T-cell (primary cell): ENCODE measurements at regions not wholly inside any gene's neighbourhood (a gene's known extent, or its start where the extent isn't known, plus 50 kb on each side); places are given as distances from the start of the nearest gene placed in this dataset.
"Not testable (repeated sequence)": the region's sequence is repeated elsewhere in the genome, so short reads cannot be mapped to it uniquely, and the experiment has no call there.

Experiments used
- ATAC-seq, 4 experiments: fragments of 200-7000 bp in 3 of 4; fragments of 150-1000 bp in 1 of 4; cut with Tn5 transposase; replicated peaks in 1 of 4; 1 replicate in 3 of 4; 2 replicates in 1 of 4; pipeline ENCODE4 v1.10.0; 2021; ENCODE audit warnings: moderate library complexity in 3 of 4, mild to moderate bottlenecking in 2 of 4, moderate number of reproducible peaks in 1 of 4
- CTCF ChIA-PET, 2 donors: fragments of 300-600 bp; sonication (Branson Sonifier 250); formaldehyde crosslinking; loops; one replicate each; lab custom pipeline; 2022; ENCODE audit warnings: antibody characterized with exemption in 2 of 2; lab: Charles Lee
- POLR2A ChIA-PET, 2 donors: fragments of 300-600 bp; sonication (Branson Sonifier 250); formaldehyde crosslinking; loops; one replicate each; lab custom pipeline; 2022; ENCODE audit warnings: antibody characterized with exemption in 2 of 2; lab: Charles Lee
- DNase-seq, 35 experiments: peaks; one replicate each; pipeline versions ENCODE4 v3.0.0 to v3.0.0-alpha.2; 2013 to 2023
- H3K27ac ChIP-seq: one replicate; pipeline ENCODE4 v1.5.1; 2013; ENCODE audit warnings: low read length
- H3K27me3 ChIP-seq, 2 experiments: replicated peaks in 1 of 2; 1 replicate in 1 of 2; 2 replicates in 1 of 2; pipeline versions ENCODE4 v1.6.1 to v1.7.0; 2013; ENCODE audit warnings: low read length in 1 of 2, mixed read lengths in 1 of 2; ENCODE audit not compliant: control insufficient read depth in 2 of 2, insufficient read depth in 2 of 2; ENCODE audit errors: extremely low read depth in 1 of 2
- H3K36me3 ChIP-seq, 2 donors: 1 replicate in 1 of 2; 2 replicates in 1 of 2; pipeline versions ENCODE4 v1.6.1 to v1.7.0; 2013; ENCODE audit warnings: low read length in 1 of 2; ENCODE audit not compliant: control insufficient read depth in 2 of 2, insufficient read depth in 1 of 2; ENCODE audit errors: extremely low read depth in 1 of 2
- H3K4me1 ChIP-seq, 2 experiments: 1 replicate in 1 of 2; 2 replicates in 1 of 2; pipeline versions ENCODE4 v1.6.1 to v1.7.0; 2013; ENCODE audit warnings: low read length in 2 of 2, mixed read lengths in 1 of 2; ENCODE audit not compliant: insufficient read depth in 2 of 2, control insufficient read depth in 1 of 2; ENCODE audit errors: extremely low read depth in 1 of 2
- H3K4me3 ChIP-seq, 2 donors: 1 replicate in 1 of 2; 2 replicates in 1 of 2; pipeline versions ENCODE4 v1.5.1 to v1.7.0; 2013; ENCODE audit warnings: mild to moderate bottlenecking in 2 of 2, low read length in 1 of 2, moderate library complexity in 1 of 2; ENCODE audit not compliant: control insufficient read depth in 1 of 2; ENCODE audit errors: extremely low read depth in 1 of 2
- H3K9me3 ChIP-seq: 2 replicates; pipeline ENCODE4 v1.7.0; 2013
- H3K27ac Mint-ChIP-seq, 2 donors: one replicate each; pipeline ENCODE4 v1.8.0; 2020 to 2021; ENCODE audit warnings: mild to moderate bottlenecking in 2 of 2, mixed read lengths in 2 of 2
- H3K27me3 Mint-ChIP-seq, 2 donors: one replicate each; pipeline ENCODE4 v1.8.0; 2021 to 2022; ENCODE audit warnings: mixed read lengths in 2 of 2
- H3K36me3 Mint-ChIP-seq: one replicate; pipeline ENCODE4 v1.8.0; 2021; ENCODE audit warnings: mixed read lengths
- H3K4me1 Mint-ChIP-seq, 3 donors: one replicate each; pipeline ENCODE4 v1.8.0; 2020 to 2022; ENCODE audit warnings: mixed read lengths in 3 of 3, mild to moderate bottlenecking in 1 of 3
- H3K4me3 Mint-ChIP-seq, 3 donors: one replicate each; pipeline ENCODE4 v1.8.0; 2020 to 2022; ENCODE audit warnings: mild to moderate bottlenecking in 3 of 3, mixed read lengths in 3 of 3, moderate library complexity in 3 of 3
- H3K9me3 Mint-ChIP-seq, 3 donors: one replicate each; pipeline ENCODE4 v1.8.0; 2020 to 2022; ENCODE audit warnings: mixed read lengths in 3 of 3
- WGBS: methylation state at CpG from one replicate; pipeline ENCODE4 v1.1.5; 2013; ENCODE audit warnings: missing lambda C conversion rate; ENCODE audit not compliant: insufficient coverage; 5-methylcytosine and 5-hydroxymethylcytosine counted together

DNA sequence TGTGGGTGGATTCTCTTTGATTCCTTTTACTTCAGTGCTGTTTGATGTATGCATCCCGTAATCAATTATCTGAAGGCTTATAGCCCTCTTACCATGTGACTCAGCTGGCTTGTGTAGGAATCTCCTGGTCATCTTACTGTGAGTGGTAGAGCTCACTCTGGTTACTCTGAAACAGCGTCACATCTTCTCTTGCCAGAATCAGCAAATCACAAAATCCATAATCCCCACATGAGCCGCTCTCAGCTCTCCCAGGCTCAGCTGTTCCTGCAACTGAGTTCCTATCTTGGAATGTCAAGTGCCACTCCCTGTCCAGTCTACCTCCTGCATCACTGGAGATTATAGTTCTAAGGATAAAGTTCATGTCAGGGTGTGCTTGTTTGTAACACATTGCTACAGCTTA is 278.0 kb downstream of the FBXO8 start:
- no peak overlapping the region for H3K4me3 Mint-ChIP-seq
- Histone ChIP-seq H3K4me3 (no peak overlapping the region), H3K4me1 (no peaks in the 10 kb centered on the region), H3K36me3 (no peaks in the 10 kb centered on the region), H3K27me3 (no peaks in the 10 kb centered on the region), H3K27ac (no peak overlapping the region), H3K9me3 (no peaks in the 10 kb centered on the region)
- CTCF ChIA-PET, result no interaction called here
- WGBS, result 80% methylated on average over 1 of the region's 3 CpGs
- no peak overlapping the region for H3K27ac Mint-ChIP-seq
- ATAC-seq, result no peak
- no peak for DNase-seq
- POLR2A ChIA-PET, result no interaction called here
- H3K36me3 Mint-ChIP-seq, result no peaks in the 10 kb centered on the region
- H3K4me1 Mint-ChIP-seq, result no peaks in the 10 kb centered on the region
- peaks cover 0 to 8% (median 0%) of the 10 kb centered on the region in 3 donors for H3K9me3 Mint-ChIP-seq
- no peaks in the 10 kb centered on the region for H3K27me3 Mint-ChIP-seq

DNA sequence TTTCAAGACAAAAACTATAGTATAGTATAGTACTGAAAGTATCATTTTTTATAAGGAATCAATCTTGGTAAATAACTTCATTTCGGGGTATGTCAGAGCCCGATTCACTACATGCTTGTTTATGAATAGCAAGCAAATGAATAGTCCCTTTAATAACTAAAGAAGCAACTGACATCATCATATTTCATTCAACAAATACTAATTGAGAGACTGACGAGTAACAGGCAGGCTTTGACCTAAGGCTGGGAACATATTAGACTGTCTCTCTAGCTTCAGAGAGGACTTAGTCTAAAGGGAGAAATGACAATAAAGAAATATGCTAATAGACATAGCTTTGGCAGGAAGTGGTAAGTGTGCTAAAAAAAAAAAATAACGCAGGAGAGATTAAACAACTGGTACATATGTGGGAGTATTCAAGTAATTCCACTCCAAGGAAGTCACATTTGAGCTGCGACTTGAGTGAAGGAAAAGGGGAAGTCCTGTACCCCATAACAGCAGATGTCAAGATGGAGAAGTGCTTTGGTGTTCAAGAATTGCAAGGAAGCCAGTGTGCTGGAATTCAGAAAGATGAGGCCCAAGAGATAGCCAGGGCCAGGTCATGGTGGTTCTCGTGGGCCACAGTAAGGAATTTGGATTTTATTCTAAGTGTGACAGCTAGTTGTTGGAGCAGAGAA is 284.9 kb downstream of the FBXO8 start:
- DNase-seq (no peak), ATAC-seq (no peak)
- ChIA-PET POLR2A (no interaction called here), CTCF (no interaction called here)
- H3K4me1 ChIP-seq, result no peaks in the 10 kb centered on the region
- 29% methylated on average over 1 of the region's 6 CpGs for WGBS
- Mint-ChIP-seq H3K27me3 (peaks cover 0 to 4% of the 10 kb centered on the region in 2 donors), H3K36me3 (no peaks in the 10 kb centered on the region), H3K9me3 (peaks cover 0 to 4% (median 0%) of the 10 kb centered on the region in 3 donors), H3K27ac (no peak overlapping the region), H3K4me1 (no peaks in the 10 kb centered on the region), H3K4me3 (no peak overlapping the region)
- no peaks in the 10 kb centered on the region for H3K9me3 ChIP-seq
- H3K27ac ChIP-seq, result no peak overlapping the region
- no peaks in the 10 kb centered on the region for H3K27me3 ChIP-seq
- H3K4me3 ChIP-seq, result no peak overlapping the region
- no peaks in the 10 kb centered on the region for H3K36me3 ChIP-seq

DNA sequence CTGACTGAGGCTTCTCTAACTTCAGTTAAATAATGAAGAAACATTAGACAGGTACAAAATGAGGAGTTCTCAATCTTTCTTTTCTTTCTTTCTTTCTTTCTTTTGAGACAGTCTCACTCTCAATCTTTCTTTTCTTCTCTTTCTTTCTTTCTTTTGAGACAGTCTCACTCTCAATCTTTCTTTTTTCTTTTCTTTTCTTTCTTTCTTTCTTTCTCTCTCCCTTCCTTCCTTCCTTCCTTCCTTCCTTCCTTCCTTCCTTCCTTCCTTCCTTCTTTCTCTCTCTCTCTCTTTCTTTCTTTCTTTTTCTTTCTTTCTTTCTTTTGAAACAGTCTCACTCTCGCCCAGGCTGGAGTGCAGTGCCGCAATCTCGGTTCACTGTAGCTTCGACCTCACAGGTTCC is 287.7 kb downstream of the FBXO8 start:
- H3K27me3 ChIP-seq, ATAC-seq, H3K27ac Mint-ChIP-seq, DNase-seq, POLR2A ChIA-PET, H3K4me3 ChIP-seq, H3K4me3 Mint-ChIP-seq, CTCF ChIA-PET, H3K4me1 ChIP-seq, H3K9me3 ChIP-seq, H3K36me3 Mint-ChIP-seq, H3K27ac ChIP-seq, H3K9me3 Mint-ChIP-seq, H3K36me3 ChIP-seq, H3K4me1 Mint-ChIP-seq: not testable (repeated sequence)
- H3K27me3 Mint-ChIP-seq, result peaks cover 0 to 14% of the 10 kb centered on the region in 2 donors
- 67% methylated on average over 1 of the region's 4 CpGs for WGBS

DNA sequence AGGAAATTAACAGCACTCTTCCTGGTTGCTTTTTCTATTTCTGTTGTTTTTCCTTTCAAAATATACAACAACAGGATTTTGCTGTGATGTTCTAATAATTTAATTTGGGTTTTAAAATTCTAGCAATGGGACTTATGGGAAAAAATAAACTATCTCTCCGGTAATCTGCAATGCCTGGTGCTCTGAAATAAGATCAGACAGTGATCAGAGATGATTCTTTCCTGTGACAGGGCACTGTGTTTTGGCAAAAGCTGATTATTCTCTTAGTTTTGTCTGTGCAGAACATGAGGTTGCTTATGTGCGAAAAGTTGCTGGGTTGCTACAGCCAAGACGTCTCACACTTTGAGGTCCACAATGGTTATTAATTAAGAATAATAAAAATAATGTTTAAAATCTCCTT is 291.7 kb downstream of the FBXO8 start:
- 100% methylated on average over 1 of the region's 3 CpGs for WGBS
- Histone ChIP-seq H3K4me1 (no peaks in the 10 kb centered on the region), H3K36me3 (no peaks in the 10 kb centered on the region), H3K4me3 (no peak overlapping the region), H3K9me3 (no peaks in the 10 kb centered on the region), H3K27ac (no peak overlapping the region), H3K27me3 (peaks cover 0 to 2% of the 10 kb centered on the region in 2 experiments)
- no peak overlapping the region for H3K27ac Mint-ChIP-seq
- no peaks in the 10 kb centered on the region for H3K9me3 Mint-ChIP-seq
- peaks cover 0 to 11% of the 10 kb centered on the region in 2 donors for H3K27me3 Mint-ChIP-seq
- DNase-seq (no peak), ATAC-seq (no peak)
- ChIA-PET CTCF (no interaction called here), POLR2A (no interaction called here)
- no peak overlapping the region for H3K4me3 Mint-ChIP-seq
- no peaks in the 10 kb centered on the region for H3K4me1 Mint-ChIP-seq
- no peaks in the 10 kb centered on the region for H3K36me3 Mint-ChIP-seq

DNA sequence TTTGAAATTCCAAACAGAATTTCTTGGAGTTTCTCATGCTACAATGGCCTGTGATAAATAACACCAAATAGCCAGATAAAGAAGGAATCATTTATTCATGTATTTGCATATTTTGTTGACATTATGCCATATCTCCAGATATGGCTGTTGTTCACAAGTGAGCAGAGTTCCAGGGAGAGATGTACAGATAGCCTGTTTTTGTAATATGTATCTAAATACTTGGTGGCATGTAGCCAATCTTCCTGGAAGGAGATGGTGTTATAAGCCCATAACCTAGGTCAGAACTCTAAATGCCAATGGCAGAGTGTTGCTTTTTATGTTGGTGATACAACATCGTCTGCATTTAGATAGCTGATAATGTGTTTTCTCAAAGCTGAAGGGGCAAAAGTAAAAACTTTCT is 292.2 kb downstream of the FBXO8 start:
- H3K36me3 ChIP-seq, result no peaks in the 10 kb centered on the region
- H3K27ac Mint-ChIP-seq, result no peak overlapping the region
- no peak overlapping the region for H3K27ac ChIP-seq
- H3K36me3 Mint-ChIP-seq, result no peaks in the 10 kb centered on the region
- no peaks in the 10 kb centered on the region for H3K9me3 ChIP-seq
- H3K27me3 ChIP-seq, result peaks cover 0 to 2% of the 10 kb centered on the region in 2 experiments
- H3K4me1 Mint-ChIP-seq, result no peaks in the 10 kb centered on the region
- no peak overlapping the region for H3K4me3 ChIP-seq
- no peaks in the 10 kb centered on the region for H3K9me3 Mint-ChIP-seq
- no peaks in the 10 kb centered on the region for H3K4me1 ChIP-seq
- no peak overlapping the region for H3K4me3 Mint-ChIP-seq
- POLR2A ChIA-PET, result no interaction called here
- CTCF ChIA-PET, result no interaction called here
- DNase-seq (no peak), ATAC-seq (no peak)
- peaks cover 0 to 11% of the 10 kb centered on the region in 2 donors for H3K27me3 Mint-ChIP-seq
- WGBS, result no CpG with 5 or more reads among the region's 1 CpG

DNA sequence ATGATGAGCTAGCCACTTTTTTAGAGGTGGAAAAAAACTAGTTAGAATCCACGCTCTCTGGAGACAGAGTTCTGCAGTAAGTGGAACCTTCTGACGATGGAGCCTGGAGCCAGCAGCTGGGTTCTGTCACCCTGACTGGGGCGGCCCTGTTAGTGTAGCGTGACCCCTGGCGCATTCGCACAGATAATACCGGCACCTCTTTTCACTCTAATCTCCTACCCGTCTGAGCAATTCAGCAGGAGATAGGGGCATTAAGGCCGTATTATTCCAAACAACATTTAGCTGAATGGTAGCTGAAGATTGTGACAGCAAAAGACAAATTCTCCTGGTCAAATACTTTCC is 292.6 kb downstream of the FBXO8 start:
- Mint-ChIP-seq H3K4me3 (no peak overlapping the region), H3K27me3 (peaks cover 0 to 11% of the 10 kb centered on the region in 2 donors), H3K9me3 (no peaks in the 10 kb centered on the region), H3K27ac (no peak overlapping the region), H3K36me3 (no peaks in the 10 kb centered on the region), H3K4me1 (no peaks in the 10 kb centered on the region)
- POLR2A ChIA-PET, result no interaction called here
- H3K27ac ChIP-seq, result no peak overlapping the region
- H3K36me3 ChIP-seq, result no peaks in the 10 kb centered on the region
- DNase-seq (no peak), ATAC-seq (no peak)
- peaks cover 0 to 2% of the 10 kb centered on the region in 2 experiments for H3K27me3 ChIP-seq
- H3K4me1 ChIP-seq, result no peaks in the 10 kb centered on the region
- WGBS, result 68% methylated on average over 6 of the region's 9 CpGs
- H3K9me3 ChIP-seq, result no peaks in the 10 kb centered on the region
- no peak overlapping the region for H3K4me3 ChIP-seq
- CTCF ChIA-PET, result no interaction called here
